GM18870 (cell line): ENCODE measurements at regions not wholly inside any gene's neighbourhood (a gene's known extent, or its start where the extent isn't known, plus 50 kb on each side); places are given as distances from the start of the nearest gene placed in this dataset.

Experiments used
- ATAC-seq: cut with Tn5 transposase; IDR thresholded peaks from one replicate; pipeline ENCODE4 v1.9.1; 2021; ENCODE audit warnings: moderate library complexity; ENCODE audit not compliant: unreplicated experiment

- ATAC-seq: no peak
Observed at GRCh38 chr6:114592506-114592905, 249.7 kb upstream of the HS3ST5 start.

DNA sequence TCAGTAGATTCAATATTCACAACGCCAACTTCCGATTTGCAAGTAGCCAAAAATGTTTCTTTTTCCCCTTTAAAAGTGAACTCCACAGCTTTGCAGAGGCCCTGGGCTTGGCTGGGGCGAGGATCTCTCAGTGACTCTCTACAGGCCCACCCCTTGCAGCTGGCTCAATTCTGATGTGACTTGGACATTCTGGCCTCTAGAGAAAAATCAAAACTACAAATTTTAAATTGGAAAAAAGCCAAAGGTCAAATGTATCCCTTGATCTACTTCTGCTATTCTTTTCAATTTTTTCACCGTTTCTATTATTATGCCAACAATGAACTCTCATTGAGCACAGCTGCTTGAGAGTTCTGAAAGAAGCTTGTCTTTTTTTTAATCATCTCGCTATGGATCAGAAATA, 245.9 kb upstream of the HS3ST5 start:
- ATAC-seq: no peak

- ATAC-seq: no peak
Observed at GRCh38 chr6:114586298-114586697, 243.5 kb upstream of the HS3ST5 start.

GRCh38 chr6:114581293-114581692, 238.5 kb upstream of the HS3ST5 start:
- ATAC-seq: no peak

- no peak for ATAC-seq
Observed at GRCh38 chr6:114580882-114581281, 238.1 kb upstream of the HS3ST5 start.

DNA sequence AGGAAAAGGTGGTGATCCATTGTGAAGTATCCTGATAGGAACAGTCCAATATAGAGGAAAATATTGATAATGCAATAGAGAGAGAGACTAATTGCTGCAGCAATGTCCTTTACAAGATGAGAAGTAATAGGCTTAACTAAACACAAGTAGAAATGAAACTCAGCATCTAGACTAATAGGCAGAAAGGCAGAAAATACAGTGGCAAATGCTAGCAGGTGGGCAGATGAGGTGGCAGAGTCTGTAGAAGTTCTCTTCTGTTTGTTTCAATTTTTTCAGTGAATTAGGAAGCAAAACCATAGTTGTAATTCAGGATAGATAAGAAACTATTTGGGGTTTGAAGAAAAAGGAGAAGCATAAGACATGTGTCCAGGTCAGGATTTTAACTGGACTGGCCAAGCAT, 236.7 kb upstream of the HS3ST5 start:
- no peak for ATAC-seq

DNA sequence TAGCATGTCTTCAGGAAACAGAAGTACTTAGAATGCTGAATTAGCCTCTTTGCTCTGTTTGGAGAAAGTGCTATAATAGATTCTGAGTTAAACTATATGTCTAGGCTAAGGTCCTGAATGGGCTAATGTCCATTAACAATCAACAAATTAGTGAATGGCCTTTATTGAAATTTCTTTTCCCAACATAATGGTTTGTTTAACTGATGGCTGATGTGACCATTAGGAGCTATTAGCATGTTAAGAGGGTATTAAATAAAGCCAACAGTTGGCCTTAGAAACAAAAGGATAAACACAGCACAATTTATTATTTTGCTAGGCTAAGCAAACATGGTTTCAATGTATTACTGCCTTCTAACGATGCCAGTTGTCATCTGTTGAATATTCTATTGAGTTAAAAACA, 234.3 kb upstream of the HS3ST5 start:
- no peak for ATAC-seq

GRCh38 chr6:114576330-114576729, 233.5 kb upstream of the HS3ST5 start:
- no peak for ATAC-seq

GRCh38 chr6:114569669-114570068, 226.8 kb upstream of the HS3ST5 start:
- no peak for ATAC-seq

DNA sequence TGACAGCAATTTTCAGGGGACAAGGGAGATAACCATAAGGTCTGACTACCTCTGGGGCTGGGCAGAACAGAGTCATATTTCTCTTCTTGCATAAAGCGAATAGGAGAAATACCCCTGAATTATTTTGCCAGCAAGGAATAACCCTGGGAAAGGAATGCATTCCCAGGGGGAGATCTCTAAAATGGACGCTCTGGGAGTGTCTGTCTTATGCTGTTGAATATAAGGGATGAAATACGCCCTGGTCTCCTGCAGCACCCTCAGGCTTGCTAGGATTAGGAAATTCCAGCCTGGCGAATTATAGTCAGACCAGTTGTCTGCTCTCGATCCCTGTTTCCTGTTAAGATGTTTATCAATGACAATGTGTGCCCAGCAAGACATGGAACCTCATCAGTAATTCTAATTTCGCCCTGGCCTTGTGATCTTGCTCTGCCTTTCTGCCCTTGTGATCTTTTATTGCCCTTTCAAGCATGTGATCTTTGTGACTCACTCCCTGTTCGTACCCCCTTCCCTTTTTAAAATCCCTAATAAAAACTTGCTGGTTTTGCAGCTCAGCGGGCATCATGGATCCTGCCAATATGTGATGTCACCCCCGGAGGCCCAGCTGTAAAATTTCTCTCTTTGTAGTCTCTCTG, 221.6 kb upstream of the HS3ST5 start:
- ATAC-seq: no peak

GRCh38 chr6:114559419-114559818, 216.6 kb upstream of the HS3ST5 start:
- ATAC-seq: no peak

DNA sequence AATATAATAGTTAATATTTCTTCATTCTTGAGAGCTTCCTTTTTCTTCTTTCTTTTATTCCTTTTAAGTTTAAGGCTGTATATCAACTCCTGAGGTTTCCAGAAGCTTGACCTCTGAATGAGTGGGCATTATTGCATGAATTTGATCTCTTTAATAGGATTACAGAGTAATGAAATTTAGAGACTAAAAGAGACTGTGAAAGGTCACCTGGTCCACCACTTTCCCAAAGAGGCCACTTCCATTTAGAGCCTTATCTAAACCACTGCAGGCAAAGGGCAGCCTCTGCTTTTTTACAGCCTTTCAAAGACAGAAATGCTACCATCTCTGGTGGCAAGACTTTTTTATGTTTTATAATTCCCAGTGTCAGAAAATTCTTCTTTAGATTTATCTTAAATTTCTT, 215.3 kb upstream of the HS3ST5 start:
- no peak for ATAC-seq

DNA sequence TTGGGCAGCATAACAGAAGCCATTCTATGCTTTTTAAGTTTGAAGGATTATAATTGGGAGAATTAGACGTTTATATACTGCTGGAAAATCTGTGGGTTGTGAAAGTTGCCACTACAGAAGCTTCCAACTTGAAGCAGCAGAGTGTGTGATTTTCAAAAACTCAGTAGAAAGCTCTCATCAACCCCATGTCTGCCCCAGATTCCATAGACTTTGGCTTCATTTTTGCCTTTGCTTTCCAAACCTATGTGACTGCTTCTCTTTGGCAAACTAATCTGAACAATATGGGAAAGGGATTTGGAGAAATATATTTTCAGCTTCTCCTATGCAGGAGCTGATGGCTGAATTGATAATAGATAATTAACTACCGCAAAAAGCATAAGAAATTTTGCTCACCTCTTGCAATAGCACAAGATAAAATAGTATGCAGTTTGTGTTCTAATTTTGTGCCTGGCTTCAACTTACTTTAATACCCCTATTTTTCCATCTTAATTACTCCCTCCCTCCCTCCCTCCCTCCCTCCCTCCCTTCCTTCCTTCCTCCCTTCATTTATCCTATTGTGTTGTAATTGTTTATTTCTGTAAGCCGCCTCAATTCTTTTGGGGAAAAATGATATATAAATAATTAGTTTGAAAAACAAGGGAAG, 214.1 kb upstream of the HS3ST5 start:
- no peak for ATAC-seq

DNA sequence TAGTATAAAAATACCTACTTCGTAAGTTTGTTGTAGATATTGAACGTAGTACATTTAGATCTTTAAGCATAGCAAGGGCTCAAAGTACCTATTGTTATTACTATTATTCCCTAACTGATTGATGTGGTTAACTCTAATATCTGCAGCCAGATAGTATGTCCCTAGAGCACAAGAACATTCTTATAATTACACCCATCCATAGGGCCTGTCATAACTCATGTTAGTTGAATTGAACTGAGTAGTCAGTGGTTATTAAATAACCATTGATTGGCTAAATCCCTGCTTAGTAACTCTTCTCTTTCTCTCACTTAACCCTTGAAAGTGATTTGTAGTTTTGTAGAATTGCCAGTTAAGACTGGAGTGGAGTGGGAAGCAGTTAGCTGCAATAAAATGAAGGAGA, 207.5 kb upstream of the HS3ST5 start:
- no peak for ATAC-seq

- no peak for ATAC-seq
Observed at GRCh38 chr6:114543696-114544095, 200.9 kb upstream of the HS3ST5 start.

DNA sequence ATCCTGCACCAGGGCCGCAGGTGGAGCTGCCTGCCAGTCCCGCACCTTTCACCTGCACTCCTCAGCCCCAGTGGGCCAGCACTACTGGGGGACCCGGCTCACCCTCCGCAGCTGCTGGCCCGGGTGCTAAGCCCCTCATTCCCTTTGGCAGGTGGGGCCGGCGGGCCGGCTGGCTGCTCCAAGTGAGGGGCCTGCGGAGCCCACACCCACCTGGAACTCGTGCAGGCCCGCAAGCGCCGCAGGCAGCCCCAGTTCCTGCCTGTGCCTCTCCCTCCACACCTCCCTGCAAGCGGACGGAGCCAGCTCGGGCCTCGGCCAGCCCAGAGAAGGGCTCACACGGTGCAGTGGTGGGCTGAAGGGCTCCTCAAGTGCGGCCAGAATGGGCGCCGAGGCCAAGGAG, 199.0 kb upstream of the HS3ST5 start:
- no peak for ATAC-seq

DNA sequence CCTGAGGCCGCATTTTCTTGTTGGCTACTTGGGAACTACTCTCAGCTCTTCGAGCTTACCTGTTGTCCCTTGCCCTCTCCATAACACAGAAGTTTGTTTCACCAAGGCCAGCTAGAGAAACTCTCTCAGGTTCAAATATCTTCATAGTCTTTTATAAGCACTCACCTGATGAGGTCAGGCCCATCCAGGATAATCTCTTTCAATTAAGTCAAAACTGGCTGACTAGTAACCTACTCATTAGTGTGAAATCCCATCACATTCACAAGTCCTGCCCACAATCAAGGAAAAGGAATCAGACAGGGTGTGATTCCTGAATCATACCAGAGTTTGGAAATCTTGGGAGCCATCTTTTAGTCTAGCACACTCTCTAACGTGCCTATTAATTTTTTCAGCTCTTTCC, 195.2 kb upstream of the HS3ST5 start:
- ATAC-seq: no peak

DNA sequence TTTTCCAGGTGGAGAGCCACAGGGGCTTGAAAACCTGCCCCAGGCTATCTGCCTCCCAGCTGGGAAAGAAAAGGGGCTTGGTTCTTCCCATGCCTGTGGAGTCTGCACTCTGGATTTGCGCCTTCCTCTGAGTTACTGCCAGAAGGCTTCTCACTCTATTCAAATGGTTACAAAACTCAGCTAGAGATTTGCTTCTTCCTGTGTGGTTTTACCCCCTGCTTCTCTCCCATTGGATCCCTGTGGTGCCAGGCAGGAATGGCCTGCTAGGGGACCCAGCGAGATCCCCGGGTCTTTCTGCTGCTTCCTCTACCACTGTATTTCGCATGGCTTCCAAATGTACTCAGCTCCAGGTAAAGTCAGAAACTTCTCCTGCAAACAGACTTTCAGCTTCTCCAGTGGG, 192.0 kb upstream of the HS3ST5 start:
- ATAC-seq: no peak

DNA sequence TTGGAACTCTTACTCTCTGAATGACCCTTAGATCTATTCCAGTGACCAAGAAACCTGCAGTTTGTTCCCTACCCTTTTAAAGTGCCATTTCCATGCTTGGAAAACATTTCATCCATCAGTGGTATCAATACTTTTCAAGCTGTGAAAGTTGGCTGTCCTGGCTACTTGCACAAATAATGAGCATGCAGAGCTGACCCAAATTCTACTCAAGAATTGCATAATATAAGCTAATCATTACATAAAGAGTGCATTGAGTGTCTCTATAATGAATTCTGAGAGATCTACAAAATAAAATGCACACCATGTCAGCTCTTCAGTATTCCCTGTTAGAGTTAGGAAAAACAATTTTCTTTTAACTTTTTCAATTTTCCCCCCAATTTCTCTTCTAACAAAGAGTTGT, 181.3 kb upstream of the HS3ST5 start:
- ATAC-seq: no peak

DNA sequence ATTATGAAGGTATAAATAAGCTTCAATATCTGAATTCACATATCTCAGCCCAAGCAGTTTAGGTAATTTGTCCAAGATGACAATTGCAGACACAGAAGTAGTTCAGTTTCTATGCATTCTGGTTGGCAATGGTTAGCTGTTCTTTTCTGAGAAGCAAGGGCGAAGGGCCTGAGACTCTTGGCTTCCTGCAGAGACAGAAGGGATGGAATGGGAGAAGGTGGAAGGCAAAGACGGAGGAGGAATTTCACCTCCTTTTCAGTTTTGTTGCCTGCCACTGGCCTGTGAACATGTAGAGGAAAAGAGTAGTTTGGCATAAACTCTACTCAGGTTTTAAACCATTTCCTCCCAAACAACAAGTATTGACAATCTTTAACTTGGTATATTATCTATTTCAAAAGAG, 180.7 kb upstream of the HS3ST5 start:
- no peak for ATAC-seq

DNA sequence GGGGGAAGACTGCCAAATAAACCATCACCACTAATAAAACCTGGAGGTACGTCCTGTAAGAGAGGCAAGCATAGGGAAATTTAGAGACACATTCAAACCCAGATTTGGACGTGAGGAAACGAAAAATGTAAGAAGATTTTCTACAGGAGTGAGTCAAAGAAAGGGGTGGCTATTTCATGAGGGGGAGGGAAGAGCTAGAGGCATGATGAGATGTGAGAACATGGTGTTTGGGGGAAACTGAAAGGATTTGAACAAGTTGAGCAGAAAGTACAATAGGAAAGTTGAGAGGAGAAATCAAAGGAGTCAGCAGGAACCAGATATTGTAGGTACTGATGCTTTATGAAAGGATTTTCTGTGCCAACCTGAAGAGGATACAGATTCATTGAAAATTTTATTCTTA, 179.1 kb upstream of the HS3ST5 start:
- ATAC-seq: peak; percentile 42

DNA sequence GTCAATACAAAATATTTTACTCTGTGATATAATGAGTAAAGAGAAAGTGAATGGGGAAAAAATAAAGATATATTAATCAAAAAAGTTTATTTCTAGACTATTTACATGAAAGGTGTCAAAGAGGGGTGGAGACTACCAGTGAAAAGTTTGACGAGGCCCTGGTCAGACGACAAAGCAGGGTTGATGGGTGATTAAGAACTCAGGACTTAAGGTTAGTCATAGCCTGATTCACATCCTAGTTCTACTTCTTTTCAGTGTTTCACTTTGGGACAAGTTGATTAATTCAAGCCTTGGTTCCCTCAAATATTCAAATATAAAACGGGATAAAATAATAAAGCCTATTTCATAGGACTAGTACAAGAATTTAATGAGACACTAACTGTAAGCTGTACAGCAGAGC, 178.2 kb upstream of the HS3ST5 start:
- no peak for ATAC-seq

DNA sequence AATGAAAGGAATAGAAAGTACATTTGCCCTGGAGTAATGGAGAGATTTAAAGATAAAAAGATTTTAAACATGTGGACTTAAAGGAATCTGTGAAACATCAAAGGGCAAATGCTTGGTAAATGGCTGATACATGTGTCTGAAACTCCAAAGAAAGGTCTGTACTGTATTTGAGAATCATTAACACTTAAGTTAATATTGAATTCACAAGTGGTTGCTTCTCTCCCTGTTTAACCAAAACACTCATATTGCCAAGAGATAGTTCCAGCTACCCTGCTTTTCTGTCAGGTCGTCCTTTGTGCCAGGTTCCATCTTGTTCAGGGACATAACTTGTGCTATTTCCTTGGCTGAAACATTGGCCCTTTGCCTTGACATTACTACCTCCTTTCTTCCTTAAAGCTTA, 171.3 kb upstream of the HS3ST5 start:
- no peak for ATAC-seq
